Ishikawa (cell line): ENCODE measurements at regions not wholly inside any gene's neighbourhood (a gene's known extent, or its start where the extent isn't known, plus 50 kb on each side); places are given as distances from the start of the nearest gene placed in this dataset.

ENCODE experiments used
- CEBPB ChIP-seq: IDR thresholded peaks from 2 replicates; pipeline ENCODE4 v1.6.1; 2012
- EP300 ChIP-seq: IDR thresholded peaks from 2 replicates; pipeline ENCODE4 v1.6.1; 2012; ENCODE audit warnings: borderline replicate concordance
- MAX ChIP-seq: IDR thresholded peaks from 2 replicates; pipeline ENCODE4 v1.6.1; 2012
- REST ChIP-seq: IDR thresholded peaks from 2 replicates; pipeline ENCODE4 v1.6.1; 2012; ENCODE audit warnings: low read depth, mild to moderate bottlenecking

- TF ChIP-seq EP300 (no peak), REST (no peak), CEBPB (no peak), MAX (no peak)
Measured at GRCh38 chr6:101279410-101279809, 114.1 kb upstream of the GRIK2 start.
